ENCODE measurements at regions not wholly inside any gene's neighbourhood (a gene's known extent, or its start where the extent isn't known, plus 50 kb on each side); places are given as distances from the start of the nearest gene placed in this dataset.

GRCh38 chr13:61685682-61686012 is 270.0 kb upstream of the PCDH20 start:
- TF ChIP-seq, protein P1, sequence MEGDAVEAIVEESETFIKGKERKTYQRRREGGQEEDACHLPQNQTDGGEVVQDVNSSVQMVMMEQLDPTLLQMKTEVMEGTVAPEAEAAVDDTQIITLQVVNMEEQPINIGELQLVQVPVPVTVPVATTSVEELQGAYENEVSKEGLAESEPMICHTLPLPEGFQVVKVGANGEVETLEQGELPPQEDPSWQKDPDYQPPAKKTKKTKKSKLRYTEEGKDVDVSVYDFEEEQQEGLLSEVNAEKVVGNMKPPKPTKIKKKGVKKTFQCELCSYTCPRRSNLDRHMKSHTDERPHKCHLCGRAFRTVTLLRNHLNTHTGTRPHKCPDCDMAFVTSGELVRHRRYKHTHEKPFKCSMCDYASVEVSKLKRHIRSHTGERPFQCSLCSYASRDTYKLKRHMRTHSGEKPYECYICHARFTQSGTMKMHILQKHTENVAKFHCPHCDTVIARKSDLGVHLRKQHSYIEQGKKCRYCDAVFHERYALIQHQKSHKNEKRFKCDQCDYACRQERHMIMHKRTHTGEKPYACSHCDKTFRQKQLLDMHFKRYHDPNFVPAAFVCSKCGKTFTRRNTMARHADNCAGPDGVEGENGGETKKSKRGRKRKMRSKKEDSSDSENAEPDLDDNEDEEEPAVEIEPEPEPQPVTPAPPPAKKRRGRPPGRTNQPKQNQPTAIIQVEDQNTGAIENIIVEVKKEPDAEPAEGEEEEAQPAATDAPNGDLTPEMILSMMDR (IDR thresholded peaks at IDR 0.05; ENCODE audit: low read depth, low read length, poor library complexity, severe bottlenecking) = no peak
- no peak for TF ChIP-seq EZH2phosphoT487 (IDR thresholded peaks at IDR 0.05; ENCODE audit: borderline replicate concordance, low read length)
